ENCODE measurements at regions not wholly inside any gene's neighbourhood (a gene's known extent, or its start where the extent isn't known, plus 50 kb on each side); places are given as distances from the start of the nearest gene placed in this dataset.

DNA sequence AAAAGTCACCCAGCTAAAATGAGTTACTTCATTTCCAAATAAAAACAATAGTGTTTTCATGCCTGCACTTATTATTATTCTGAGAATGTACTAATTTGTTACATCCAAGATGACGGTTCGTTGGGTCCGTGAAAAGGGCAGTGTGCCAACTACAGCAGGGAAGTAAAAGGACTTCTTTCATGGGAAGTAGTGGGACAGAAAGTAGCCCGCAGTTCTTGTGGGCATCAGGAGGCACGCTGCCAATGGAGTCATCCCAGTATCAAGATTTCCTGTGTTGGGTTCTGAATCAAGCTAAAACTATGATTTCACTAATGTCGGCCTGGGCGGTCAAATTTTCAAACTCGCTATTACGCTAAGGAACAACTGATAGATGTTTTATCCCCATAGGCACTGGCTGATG is 254.5 kb upstream of the SOX2 start:
- Histone ChIP-seq H3K9me3 (ENCODE audit: control insufficient read depth in 2 of 2, low read length in 2 of 2) (no peaks in the 10 kb centered on the region), H3K27ac (ENCODE audit: low read length) (no peak overlapping the region), H3K4me1 (ENCODE audit: control insufficient read depth, insufficient read depth, low read length) (no peaks in the 10 kb centered on the region), H3K27me3 (ENCODE audit: control insufficient read depth in 1 of 2, insufficient read depth in 2 of 2, low read length in 2 of 2) (no peaks in the 10 kb centered on the region), H3K36me3 (ENCODE audit: control insufficient read depth in 2 of 2, insufficient read depth in 2 of 2, low read length in 2 of 2) (no peaks in the 10 kb centered on the region), H3K4me3 (ENCODE audit: low read length in 2 of 2) (no peak overlapping the region), H3K9ac (ENCODE audit: low read length in 2 of 2) (no peak overlapping the region)

DNA sequence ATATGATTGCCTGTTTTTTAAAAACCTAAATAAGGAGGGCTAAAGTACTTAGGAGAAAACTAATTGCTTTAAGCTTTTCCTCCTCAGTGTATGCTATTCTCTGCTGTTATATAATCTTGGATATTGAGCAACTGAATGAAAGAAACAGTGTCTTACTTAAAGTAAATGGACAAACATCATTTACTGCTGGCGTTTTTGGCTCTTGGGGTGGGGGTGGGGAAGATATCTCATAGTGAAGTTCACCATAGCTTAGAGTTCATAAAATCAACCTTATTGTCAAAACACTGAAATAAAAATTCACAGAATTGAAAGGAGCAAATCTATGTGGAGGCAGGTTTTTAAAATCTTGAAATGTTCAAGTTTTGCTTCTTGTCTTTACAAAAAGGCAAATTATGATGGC is 256.4 kb upstream of the SOX2 start:
- Histone ChIP-seq H3K27ac (ENCODE audit: low read length) (no peak overlapping the region), H3K4me1 (ENCODE audit: control insufficient read depth, insufficient read depth, low read length) (no peaks in the 10 kb centered on the region), H3K9ac (ENCODE audit: low read length in 2 of 2) (no peak overlapping the region), H3K9me3 (ENCODE audit: control insufficient read depth in 2 of 2, low read length in 2 of 2) (no peaks in the 10 kb centered on the region), H3K27me3 (ENCODE audit: control insufficient read depth in 1 of 2, insufficient read depth in 2 of 2, low read length in 2 of 2) (no peaks in the 10 kb centered on the region), H3K4me3 (ENCODE audit: low read length in 2 of 2) (no peak overlapping the region), H3K36me3 (ENCODE audit: control insufficient read depth in 2 of 2, insufficient read depth in 2 of 2, low read length in 2 of 2) (no peaks in the 10 kb centered on the region)

DNA sequence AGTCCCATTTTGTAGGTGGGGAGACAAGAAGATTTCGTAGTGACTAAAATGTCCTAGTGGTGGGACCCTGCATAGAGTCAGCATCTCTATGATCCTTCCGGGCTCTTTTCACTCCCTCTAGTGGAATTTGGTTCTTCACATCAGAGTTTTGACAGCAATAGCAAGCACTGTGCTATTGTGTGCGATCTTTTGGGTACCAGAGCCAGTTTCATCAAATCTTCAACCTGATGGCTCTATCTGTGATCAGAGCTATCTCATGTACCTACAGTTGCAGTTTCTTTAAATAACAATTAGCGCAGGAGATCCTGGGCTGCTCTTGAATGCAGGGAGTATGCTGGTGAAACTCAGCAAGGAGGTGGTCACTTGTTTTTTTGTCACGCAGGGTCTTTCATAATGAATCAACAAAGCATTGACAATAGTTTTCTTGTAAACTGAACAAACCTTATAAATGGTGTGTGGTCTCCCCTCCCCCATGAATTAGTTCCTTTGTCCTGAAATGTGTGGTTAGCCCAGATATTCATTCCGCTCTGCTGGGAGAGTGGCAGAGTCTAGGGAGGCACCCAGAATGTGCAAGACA is 257.2 kb upstream of the SOX2 start:
- Histone ChIP-seq H3K4me1 (ENCODE audit: control insufficient read depth, insufficient read depth, low read length) (no peaks in the 10 kb centered on the region), H3K36me3 (ENCODE audit: control insufficient read depth in 2 of 2, insufficient read depth in 2 of 2, low read length in 2 of 2) (no peaks in the 10 kb centered on the region), H3K27ac (ENCODE audit: low read length) (no peak overlapping the region), H3K9me3 (ENCODE audit: control insufficient read depth in 2 of 2, low read length in 2 of 2) (no peaks in the 10 kb centered on the region), H3K9ac (ENCODE audit: low read length in 2 of 2) (no peak overlapping the region), H3K27me3 (ENCODE audit: control insufficient read depth in 1 of 2, insufficient read depth in 2 of 2, low read length in 2 of 2) (no peaks in the 10 kb centered on the region), H3K4me3 (ENCODE audit: low read length in 2 of 2) (no peak overlapping the region)

DNA sequence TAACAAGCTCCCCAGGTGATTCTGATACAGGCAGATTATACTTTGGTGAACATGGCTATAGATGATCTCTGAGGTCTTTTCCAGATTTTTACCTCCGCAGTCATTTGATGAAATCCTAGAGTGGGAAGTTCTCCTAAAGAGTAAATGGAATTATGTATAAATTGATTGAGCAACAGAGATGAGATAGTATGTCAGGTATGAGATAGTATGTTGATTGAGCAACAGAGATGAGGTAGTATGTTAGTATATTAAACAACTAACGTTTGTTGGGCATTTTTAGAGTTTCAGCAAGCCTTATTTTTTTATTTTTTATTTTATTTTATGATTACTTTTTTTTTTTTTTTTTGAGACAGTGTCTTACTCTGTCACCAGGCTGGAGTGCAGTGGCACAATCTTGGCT is 265.0 kb upstream of the SOX2 start:
- Histone ChIP-seq H3K27ac (ENCODE audit: low read length) (no peak overlapping the region), H3K4me1 (ENCODE audit: control insufficient read depth, insufficient read depth, low read length) (no peaks in the 10 kb centered on the region), H3K9ac (ENCODE audit: low read length in 2 of 2) (no peak overlapping the region), H3K27me3 (ENCODE audit: control insufficient read depth in 1 of 2, insufficient read depth in 2 of 2, low read length in 2 of 2) (no peaks in the 10 kb centered on the region), H3K9me3 (ENCODE audit: control insufficient read depth in 2 of 2, low read length in 2 of 2) (no peaks in the 10 kb centered on the region), H3K36me3 (ENCODE audit: control insufficient read depth in 2 of 2, insufficient read depth in 2 of 2, low read length in 2 of 2) (no peaks in the 10 kb centered on the region), H3K4me3 (ENCODE audit: low read length in 2 of 2) (no peak overlapping the region)

DNA sequence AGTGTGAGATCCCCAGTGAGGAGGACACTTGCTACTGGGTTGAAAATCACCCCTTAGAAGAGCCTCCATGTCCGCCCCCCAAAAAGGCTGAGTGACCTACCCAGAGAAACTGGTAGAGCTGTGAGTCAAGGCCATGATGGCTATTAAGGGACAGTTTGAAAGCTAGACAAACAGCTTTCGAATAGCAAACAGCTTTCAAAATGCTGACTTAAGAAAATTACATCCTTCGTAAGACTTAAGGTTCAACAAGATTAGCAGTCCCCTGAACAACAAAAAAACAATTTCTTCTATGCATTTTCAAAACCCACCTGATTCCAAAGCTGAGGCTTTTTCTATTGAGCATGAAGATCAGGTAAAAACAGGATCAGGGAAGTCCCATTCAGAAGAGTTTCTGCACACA is 269.7 kb upstream of the SOX2 start:
- H3K27me3 ChIP-seq (ENCODE audit: control insufficient read depth in 1 of 2, insufficient read depth in 2 of 2, low read length in 2 of 2): no peaks in the 10 kb centered on the region
- H3K4me1 ChIP-seq (ENCODE audit: control insufficient read depth, insufficient read depth, low read length): no peaks in the 10 kb centered on the region
- H3K36me3 ChIP-seq (ENCODE audit: control insufficient read depth in 2 of 2, insufficient read depth in 2 of 2, low read length in 2 of 2): no peaks in the 10 kb centered on the region
- H3K9ac ChIP-seq (ENCODE audit: low read length in 2 of 2): no peak overlapping the region
- no peak overlapping the region for H3K27ac ChIP-seq (ENCODE audit: low read length)
- H3K4me3 ChIP-seq (ENCODE audit: low read length in 2 of 2): no peak overlapping the region
- H3K9me3 ChIP-seq (ENCODE audit: control insufficient read depth in 2 of 2, low read length in 2 of 2): no peaks in the 10 kb centered on the region

DNA sequence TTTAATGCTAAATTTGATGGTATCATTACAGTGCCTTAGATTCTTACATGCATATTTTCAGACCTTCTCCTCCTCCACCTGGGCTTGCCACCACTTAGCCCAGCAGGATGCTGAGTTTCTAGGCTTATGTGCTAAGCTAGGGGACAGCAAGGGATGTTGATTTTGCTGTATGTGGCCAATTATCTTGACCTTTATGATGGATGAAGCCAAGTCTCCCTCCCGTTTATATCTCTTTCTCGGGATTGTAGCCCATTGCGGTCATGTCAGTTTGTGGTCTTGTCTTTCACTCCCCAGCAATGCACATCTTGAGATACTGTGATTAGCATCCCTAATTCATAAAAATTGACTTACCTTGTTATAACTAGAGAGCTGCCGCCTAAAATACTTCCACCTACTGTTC is 278.7 kb upstream of the SOX2 start:
- Histone ChIP-seq H3K4me1 (ENCODE audit: control insufficient read depth, insufficient read depth, low read length) (no peaks in the 10 kb centered on the region), H3K36me3 (ENCODE audit: control insufficient read depth in 2 of 2, insufficient read depth in 2 of 2, low read length in 2 of 2) (no peaks in the 10 kb centered on the region), H3K4me3 (ENCODE audit: low read length in 2 of 2) (no peak overlapping the region), H3K27me3 (ENCODE audit: control insufficient read depth in 1 of 2, insufficient read depth in 2 of 2, low read length in 2 of 2) (no peaks in the 10 kb centered on the region), H3K9ac (ENCODE audit: low read length in 2 of 2) (no peak overlapping the region), H3K9me3 (ENCODE audit: control insufficient read depth in 2 of 2, low read length in 2 of 2) (no peaks in the 10 kb centered on the region), H3K27ac (ENCODE audit: low read length) (no peak overlapping the region)

DNA sequence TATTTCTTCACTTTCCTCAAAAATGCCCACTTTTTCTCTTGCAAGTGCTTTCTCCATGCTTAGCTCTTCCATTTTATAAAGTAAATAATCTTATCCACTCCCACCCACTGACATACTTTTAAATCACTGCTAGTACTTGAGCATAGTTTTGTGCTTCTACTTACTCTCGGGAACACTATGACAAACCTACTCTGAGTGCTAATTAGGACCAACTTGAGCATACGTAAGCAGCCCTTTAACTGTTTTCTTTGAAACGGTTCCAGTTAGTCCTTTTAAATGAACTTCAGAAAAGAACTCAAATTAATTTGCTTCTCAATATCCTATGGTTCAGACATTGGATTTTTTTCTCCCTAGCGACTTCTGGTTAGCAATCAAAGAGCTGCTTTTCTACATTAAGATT is 280.0 kb upstream of the SOX2 start:
- Histone ChIP-seq H3K4me1 (ENCODE audit: control insufficient read depth, insufficient read depth, low read length) (no peaks in the 10 kb centered on the region), H3K4me3 (ENCODE audit: low read length in 2 of 2) (no peak overlapping the region), H3K27ac (ENCODE audit: low read length) (no peak overlapping the region), H3K9ac (ENCODE audit: low read length in 2 of 2) (no peak overlapping the region), H3K27me3 (ENCODE audit: control insufficient read depth in 1 of 2, insufficient read depth in 2 of 2, low read length in 2 of 2) (no peaks in the 10 kb centered on the region), H3K9me3 (ENCODE audit: control insufficient read depth in 2 of 2, low read length in 2 of 2) (no peaks in the 10 kb centered on the region), H3K36me3 (ENCODE audit: control insufficient read depth in 2 of 2, insufficient read depth in 2 of 2, low read length in 2 of 2) (no peaks in the 10 kb centered on the region)

DNA sequence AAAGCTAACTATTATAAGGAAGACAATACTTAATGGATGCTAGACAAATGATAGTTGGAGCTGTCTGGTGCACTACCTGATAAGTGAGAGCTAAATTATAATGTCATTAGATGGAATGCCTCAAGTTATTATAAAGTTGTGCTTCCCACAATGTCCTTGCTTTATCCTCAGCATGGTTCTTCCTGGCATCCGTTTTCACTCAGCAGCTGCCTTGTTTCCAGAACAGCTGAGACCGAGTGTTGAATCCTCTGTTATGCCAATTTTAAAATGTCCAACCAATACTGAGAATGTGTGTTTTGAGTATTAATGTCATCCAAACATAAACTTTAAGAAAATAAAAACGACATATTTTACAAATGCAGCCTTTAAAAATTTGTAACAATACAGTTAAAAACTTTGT is 286.7 kb upstream of the SOX2 start:
- H3K9ac ChIP-seq (ENCODE audit: low read length in 2 of 2): no peak overlapping the region
- H3K27ac ChIP-seq (ENCODE audit: low read length): no peak overlapping the region
- no peak overlapping the region for H3K4me3 ChIP-seq (ENCODE audit: low read length in 2 of 2)
- H3K27me3 ChIP-seq (ENCODE audit: control insufficient read depth in 1 of 2, insufficient read depth in 2 of 2, low read length in 2 of 2): no peaks in the 10 kb centered on the region
- no peaks in the 10 kb centered on the region for H3K9me3 ChIP-seq (ENCODE audit: control insufficient read depth in 2 of 2, low read length in 2 of 2)
- H3K4me1 ChIP-seq (ENCODE audit: control insufficient read depth, insufficient read depth, low read length): no peaks in the 10 kb centered on the region
- H3K36me3 ChIP-seq (ENCODE audit: control insufficient read depth in 2 of 2, insufficient read depth in 2 of 2, low read length in 2 of 2): no peaks in the 10 kb centered on the region

DNA sequence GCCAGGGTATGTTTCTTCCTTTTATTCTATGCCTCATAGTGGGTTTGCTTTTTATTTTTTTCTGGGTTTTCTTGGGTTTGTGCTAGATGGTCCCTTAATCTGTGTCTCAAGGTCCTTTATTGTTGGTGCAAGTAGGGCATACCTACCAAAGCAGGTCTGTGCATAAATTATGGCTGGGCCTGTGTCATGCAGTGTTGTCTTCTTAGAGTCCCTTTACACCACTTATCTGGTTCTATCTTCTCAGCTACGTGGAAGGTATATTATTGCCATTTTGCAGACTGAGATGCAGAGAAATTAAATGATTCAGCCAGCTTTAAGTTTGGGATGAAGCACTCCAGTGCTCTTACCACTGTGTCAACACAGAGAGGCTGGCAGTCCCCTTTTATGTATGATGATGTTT is 293.5 kb upstream of the SOX2 start:
- Histone ChIP-seq H3K4me3 (ENCODE audit: low read length in 2 of 2) (no peak overlapping the region), H3K27ac (ENCODE audit: low read length) (no peak overlapping the region), H3K9ac (ENCODE audit: low read length in 2 of 2) (no peak overlapping the region), H3K36me3 (ENCODE audit: control insufficient read depth in 2 of 2, insufficient read depth in 2 of 2, low read length in 2 of 2) (no peaks in the 10 kb centered on the region), H3K9me3 (ENCODE audit: control insufficient read depth in 2 of 2, low read length in 2 of 2) (no peaks in the 10 kb centered on the region), H3K4me1 (ENCODE audit: control insufficient read depth, insufficient read depth, low read length) (no peaks in the 10 kb centered on the region), H3K27me3 (ENCODE audit: control insufficient read depth in 1 of 2, insufficient read depth in 2 of 2, low read length in 2 of 2) (no peaks in the 10 kb centered on the region)

DNA sequence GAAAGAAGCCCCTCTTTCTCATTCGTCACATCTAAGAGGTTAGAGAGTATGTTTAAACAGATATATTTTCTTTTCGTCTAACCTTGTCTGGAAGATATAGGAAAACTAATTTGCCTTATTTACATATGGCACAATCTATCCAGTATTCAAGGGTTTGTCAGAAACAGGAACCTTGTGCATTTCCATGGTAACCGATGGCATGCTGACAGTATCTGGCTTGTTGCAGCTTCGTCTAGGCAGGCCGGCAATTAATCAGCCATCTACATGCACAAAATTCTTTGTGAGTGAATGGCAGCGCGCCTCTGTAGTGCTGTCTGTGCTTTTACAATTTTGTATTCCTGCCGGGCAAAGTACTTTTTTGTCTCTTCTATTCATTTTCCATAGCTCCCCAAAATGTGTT is 294.0 kb upstream of the SOX2 start:
- no peaks in the 10 kb centered on the region for H3K27me3 ChIP-seq (ENCODE audit: control insufficient read depth in 1 of 2, insufficient read depth in 2 of 2, low read length in 2 of 2)

DNA sequence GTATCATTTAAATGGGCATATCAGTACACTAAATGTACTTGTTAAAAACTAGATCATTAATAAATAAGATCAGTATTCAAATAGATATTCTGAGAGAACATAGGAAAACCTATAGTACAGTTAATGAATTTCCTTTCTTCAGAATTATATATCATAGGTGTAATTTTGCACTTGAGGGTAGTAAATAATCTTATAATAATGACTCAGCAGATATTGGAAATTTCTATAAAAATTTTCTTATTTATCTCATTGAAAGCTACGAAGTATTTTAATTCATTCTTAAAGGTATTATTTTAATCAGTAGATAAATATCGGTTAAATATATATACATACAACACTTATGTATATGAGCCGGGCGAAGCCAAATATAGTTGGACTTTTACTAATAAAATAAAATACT is 300.9 kb upstream of the SOX2 start:
- H3K36me3 ChIP-seq (ENCODE audit: control insufficient read depth in 2 of 2, insufficient read depth in 2 of 2, low read length in 2 of 2): no peaks in the 10 kb centered on the region
- no peaks in the 10 kb centered on the region for H3K27me3 ChIP-seq (ENCODE audit: control insufficient read depth in 1 of 2, insufficient read depth in 2 of 2, low read length in 2 of 2)
- H3K4me1 ChIP-seq (ENCODE audit: control insufficient read depth, insufficient read depth, low read length): no peaks in the 10 kb centered on the region
- no peak overlapping the region for H3K27ac ChIP-seq (ENCODE audit: low read length)
- H3K4me3 ChIP-seq (ENCODE audit: low read length in 2 of 2): no peak overlapping the region
- H3K9me3 ChIP-seq (ENCODE audit: control insufficient read depth in 2 of 2, low read length in 2 of 2): no peaks in the 10 kb centered on the region
- no peak overlapping the region for H3K9ac ChIP-seq (ENCODE audit: low read length in 2 of 2)

More for the DNA sequence above, 294.0 kb upstream of the SOX2 start:
- no peaks in the 10 kb centered on the region for H3K36me3 ChIP-seq (ENCODE audit: control insufficient read depth in 2 of 2, insufficient read depth in 2 of 2, low read length in 2 of 2)
- H3K4me3 ChIP-seq (ENCODE audit: low read length in 2 of 2): no peak overlapping the region
- H3K27ac ChIP-seq (ENCODE audit: low read length): no peak overlapping the region
- H3K4me1 ChIP-seq (ENCODE audit: control insufficient read depth, insufficient read depth, low read length): no peaks in the 10 kb centered on the region
- no peaks in the 10 kb centered on the region for H3K9me3 ChIP-seq (ENCODE audit: control insufficient read depth in 2 of 2, low read length in 2 of 2)
- H3K9ac ChIP-seq (ENCODE audit: low read length in 2 of 2): no peak overlapping the region

Measured in stomach smooth muscle (tissue), 2 donors.